ENCODE measurements at regions not wholly inside any gene's neighbourhood (a gene's known extent, or its start where the extent isn't known, plus 50 kb on each side); places are given as distances from the start of the nearest gene placed in this dataset.

GRCh38 chr13:76086729-76087128 is 450.6 kb downstream of the LMO7 start:
- TF ChIP-seq CTCF (IDR thresholded peaks at IDR 0.05) (no peak), POLR2A (IDR thresholded peaks at IDR 0.05) (no peak)

All from Peyer's patch (tissue), 4 donors.